IPS DF 4.7 (cell line): ENCODE measurements at regions not wholly inside any gene's neighbourhood (a gene's known extent, or its start where the extent isn't known, plus 50 kb on each side); places are given as distances from the start of the nearest gene placed in this dataset.
A peak's percentile ranks its signal among the peaks of the same experiment; 100 is the strongest.

ENCODE experiments used
- DNase-seq: peaks from one replicate; pipeline ENCODE4 v3.0.0-alpha.2; 2013; ENCODE audit warnings: low spot score; ENCODE audit errors: extremely low read depth

- DNase-seq: peak; percentile 49
Measured at GRCh38 chr6:30396833-30397479, 52.0 kb downstream of the RPP21 start.

- no peak for DNase-seq
Measured at GRCh38 chr6:30397697-30398096, 52.7 kb downstream of the RPP21 start.

GRCh38 chr6:30399390-30400058 is 54.6 kb downstream of the RPP21 start:
- DNase-seq: no peak

GRCh38 chr6:30405934-30406333 is 61.0 kb downstream of the RPP21 start:
- DNase-seq: no peak

GRCh38 chr6:30409184-30409583 is 64.2 kb downstream of the RPP21 start:
- DNase-seq: no peak

- DNase-seq: peak; percentile 33
Measured at GRCh38 chr6:30411515-30412207, 66.7 kb downstream of the RPP21 start.

- DNase-seq: no peak
Measured at GRCh38 chr6:30418448-30418847, 70.9 kb upstream of the HLA-E start.

GRCh38 chr6:30424549-30424948 is 64.8 kb upstream of the HLA-E start:
- DNase-seq: no peak
